Liver (tissue), 3 donors: ENCODE measurements at regions not wholly inside any gene's neighbourhood (a gene's known extent, or its start where the extent isn't known, plus 50 kb on each side); places are given as distances from the start of the nearest gene placed in this dataset.

ENCODE experiments used
- HNF4G ChIP-seq: IDR thresholded peaks from 2 replicates; pipeline ENCODE4 v1.6.1; 2016; ENCODE audit warnings: antibody characterized with exemption
- JUND ChIP-seq, 2 donors: IDR thresholded peaks; 2 replicates each; pipeline ENCODE4 v1.6.1; 2016; ENCODE audit warnings: antibody characterized with exemption in 2 of 2
- MAX ChIP-seq: IDR thresholded peaks from 2 replicates; pipeline ENCODE4 v1.6.1; 2016; ENCODE audit warnings: antibody characterized with exemption
- RAD21 ChIP-seq, 2 donors: IDR thresholded peaks; 2 replicates each; pipeline ENCODE4 v1.6.1; 2016; ENCODE audit warnings: antibody characterized with exemption in 2 of 2, mild to moderate bottlenecking in 2 of 2
- TAF1 ChIP-seq: conservative IDR thresholded peaks from 2 replicates; pipeline ENCODE4 v1.6.1; 2016; ENCODE audit warnings: antibody characterized with exemption, mild to moderate bottlenecking
- YY1 ChIP-seq: IDR thresholded peaks from 2 replicates; pipeline ENCODE4 v1.6.1; 2016; ENCODE audit warnings: antibody characterized with exemption, mild to moderate bottlenecking
- ZBTB33 ChIP-seq: IDR thresholded peaks from 2 replicates; pipeline ENCODE4 v1.6.1; 2016; ENCODE audit warnings: antibody characterized with exemption
- TF ChIP-seq, protein P1 (sequence below): fragments of 150-350 bp; IDR thresholded peaks from 2 replicates; pipeline ENCODE4 v1.5.1; 2017; ENCODE audit warnings: improper control_type of control experiment, low read depth, low read length; ENCODE audit not compliant: missing input control
- TF ChIP-seq, protein P2 (sequence below): IDR thresholded peaks from 2 replicates; pipeline ENCODE4 v1.6.1; 2016; ENCODE audit warnings: antibody characterized with exemption, mild to moderate bottlenecking
- donor health status: healthy.
- donor health status: healthy.

- TF ChIP-seq TAF1 (no peak), HNF4G (no peak), YY1 (no peak), JUND (IDR thresholded peaks at IDR 0.05) (no peak), RAD21 (IDR thresholded peaks at IDR 0.05) (no peak), MAX (no peak), ZBTB33 (no peak)
- TF ChIP-seq, protein P1, sequence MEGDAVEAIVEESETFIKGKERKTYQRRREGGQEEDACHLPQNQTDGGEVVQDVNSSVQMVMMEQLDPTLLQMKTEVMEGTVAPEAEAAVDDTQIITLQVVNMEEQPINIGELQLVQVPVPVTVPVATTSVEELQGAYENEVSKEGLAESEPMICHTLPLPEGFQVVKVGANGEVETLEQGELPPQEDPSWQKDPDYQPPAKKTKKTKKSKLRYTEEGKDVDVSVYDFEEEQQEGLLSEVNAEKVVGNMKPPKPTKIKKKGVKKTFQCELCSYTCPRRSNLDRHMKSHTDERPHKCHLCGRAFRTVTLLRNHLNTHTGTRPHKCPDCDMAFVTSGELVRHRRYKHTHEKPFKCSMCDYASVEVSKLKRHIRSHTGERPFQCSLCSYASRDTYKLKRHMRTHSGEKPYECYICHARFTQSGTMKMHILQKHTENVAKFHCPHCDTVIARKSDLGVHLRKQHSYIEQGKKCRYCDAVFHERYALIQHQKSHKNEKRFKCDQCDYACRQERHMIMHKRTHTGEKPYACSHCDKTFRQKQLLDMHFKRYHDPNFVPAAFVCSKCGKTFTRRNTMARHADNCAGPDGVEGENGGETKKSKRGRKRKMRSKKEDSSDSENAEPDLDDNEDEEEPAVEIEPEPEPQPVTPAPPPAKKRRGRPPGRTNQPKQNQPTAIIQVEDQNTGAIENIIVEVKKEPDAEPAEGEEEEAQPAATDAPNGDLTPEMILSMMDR = no peak
- TF ChIP-seq, protein P2, sequence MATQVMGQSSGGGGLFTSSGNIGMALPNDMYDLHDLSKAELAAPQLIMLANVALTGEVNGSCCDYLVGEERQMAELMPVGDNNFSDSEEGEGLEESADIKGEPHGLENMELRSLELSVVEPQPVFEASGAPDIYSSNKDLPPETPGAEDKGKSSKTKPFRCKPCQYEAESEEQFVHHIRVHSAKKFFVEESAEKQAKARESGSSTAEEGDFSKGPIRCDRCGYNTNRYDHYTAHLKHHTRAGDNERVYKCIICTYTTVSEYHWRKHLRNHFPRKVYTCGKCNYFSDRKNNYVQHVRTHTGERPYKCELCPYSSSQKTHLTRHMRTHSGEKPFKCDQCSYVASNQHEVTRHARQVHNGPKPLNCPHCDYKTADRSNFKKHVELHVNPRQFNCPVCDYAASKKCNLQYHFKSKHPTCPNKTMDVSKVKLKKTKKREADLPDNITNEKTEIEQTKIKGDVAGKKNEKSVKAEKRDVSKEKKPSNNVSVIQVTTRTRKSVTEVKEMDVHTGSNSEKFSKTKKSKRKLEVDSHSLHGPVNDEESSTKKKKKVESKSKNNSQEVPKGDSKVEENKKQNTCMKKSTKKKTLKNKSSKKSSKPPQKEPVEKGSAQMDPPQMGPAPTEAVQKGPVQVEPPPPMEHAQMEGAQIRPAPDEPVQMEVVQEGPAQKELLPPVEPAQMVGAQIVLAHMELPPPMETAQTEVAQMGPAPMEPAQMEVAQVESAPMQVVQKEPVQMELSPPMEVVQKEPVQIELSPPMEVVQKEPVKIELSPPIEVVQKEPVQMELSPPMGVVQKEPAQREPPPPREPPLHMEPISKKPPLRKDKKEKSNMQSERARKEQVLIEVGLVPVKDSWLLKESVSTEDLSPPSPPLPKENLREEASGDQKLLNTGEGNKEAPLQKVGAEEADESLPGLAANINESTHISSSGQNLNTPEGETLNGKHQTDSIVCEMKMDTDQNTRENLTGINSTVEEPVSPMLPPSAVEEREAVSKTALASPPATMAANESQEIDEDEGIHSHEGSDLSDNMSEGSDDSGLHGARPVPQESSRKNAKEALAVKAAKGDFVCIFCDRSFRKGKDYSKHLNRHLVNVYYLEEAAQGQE = no peak
Measured at GRCh38 chr15:95989392-95989791, 341.1 kb upstream of the NR2F2 start.
